Mesenchymal stem cell (in vitro differentiated cells and primary cell): ENCODE measurements at regions not wholly inside any gene's neighbourhood (a gene's known extent, or its start where the extent isn't known, plus 50 kb on each side); places are given as distances from the start of the nearest gene placed in this dataset.

Experiments
- DNase-seq: peaks from one replicate; pipeline ENCODE4 v3.0.0-alpha.2; 2013
- H2AFZ ChIP-seq: one replicate; pipeline ENCODE4 v1.6.1; 2013; ENCODE audit warnings: low read depth, mild to moderate bottlenecking, control low read depth, inconsistent platforms, low read length, moderate library complexity
- H2AK5ac ChIP-seq: 2 replicates; pipeline ENCODE4 v1.6.1; 2013; ENCODE audit warnings: low read length, moderate library complexity, mild to moderate bottlenecking, inconsistent platforms; ENCODE audit not compliant: severe bottlenecking
- H2BK120ac ChIP-seq: one replicate; pipeline ENCODE4 v1.6.1; 2013; ENCODE audit warnings: low read depth, mild to moderate bottlenecking, inconsistent platforms, low read length, moderate library complexity
- H2BK12ac ChIP-seq, 2 experiments: one replicate each; pipeline ENCODE4 v1.6.1; 2013; ENCODE audit warnings: inconsistent platforms in 2 of 2, low read length in 2 of 2, mild to moderate bottlenecking in 2 of 2, moderate library complexity in 2 of 2, control low read depth in 1 of 2
- H2BK15ac ChIP-seq: one replicate; pipeline ENCODE4 v1.6.1; 2013; ENCODE audit warnings: mild to moderate bottlenecking, low read depth, inconsistent platforms; ENCODE audit not compliant: poor library complexity, severe bottlenecking
- H2BK5ac ChIP-seq: 2 replicates; pipeline ENCODE4 v1.6.1; 2013; ENCODE audit warnings: low read depth, mild to moderate bottlenecking, low read length, control low read depth, inconsistent platforms; ENCODE audit not compliant: poor library complexity, severe bottlenecking
- H3K14ac ChIP-seq, 2 experiments: one replicate each; pipeline ENCODE4 v1.6.1; 2013; ENCODE audit warnings: inconsistent platforms in 2 of 2, low read length in 2 of 2, control low read depth in 1 of 2, mild to moderate bottlenecking in 1 of 2, moderate library complexity in 1 of 2
- H3K18ac ChIP-seq, 2 experiments: one replicate each; pipeline ENCODE4 v1.6.1; 2013; ENCODE audit warnings: inconsistent platforms in 2 of 2, low read length in 2 of 2, control low read depth in 1 of 2, low read depth in 1 of 2, mild to moderate bottlenecking in 1 of 2
- H3K23ac ChIP-seq, 2 experiments: one replicate each; pipeline ENCODE4 v1.6.1; 2013; ENCODE audit warnings: inconsistent platforms in 2 of 2, low read length in 2 of 2, mild to moderate bottlenecking in 2 of 2, moderate library complexity in 2 of 2, control low read depth in 1 of 2
- H3K27ac ChIP-seq: 2 replicates; pipeline ENCODE4 v1.5.1; 2013; ENCODE audit warnings: mild to moderate bottlenecking, moderate library complexity, low read length, control low read depth, inconsistent platforms; ENCODE audit not compliant: poor library complexity, severe bottlenecking
- H3K27me3 ChIP-seq, 2 experiments: 2 replicates each; pipeline versions ENCODE4 v1.6.1 to v1.7.0; 2013; ENCODE audit warnings: low read length in 2 of 2, mild to moderate bottlenecking in 2 of 2, moderate library complexity in 2 of 2, control low read depth in 1 of 2, inconsistent platforms in 1 of 2; ENCODE audit not compliant: control insufficient read depth in 1 of 2, insufficient read depth in 1 of 2
- H3K36me3 ChIP-seq, 2 experiments: 2 replicates each; pipeline versions ENCODE4 v1.6.1 to v1.7.0; 2013; ENCODE audit warnings: low read length in 2 of 2, control low read depth in 1 of 2, inconsistent platforms in 1 of 2, low read depth in 1 of 2, mild to moderate bottlenecking in 1 of 2; ENCODE audit not compliant: insufficient read depth in 2 of 2, control insufficient read depth in 1 of 2
- H3K4ac ChIP-seq, 2 experiments: one replicate each; pipeline ENCODE4 v1.6.1; 2013; ENCODE audit warnings: inconsistent platforms in 2 of 2, low read length in 2 of 2, mild to moderate bottlenecking in 2 of 2, moderate library complexity in 2 of 2, control low read depth in 1 of 2, low read depth in 1 of 2
- H3K4me1 ChIP-seq: 2 replicates; pipeline ENCODE4 v1.6.1; 2013; ENCODE audit warnings: low read depth, low read length, control low read depth; ENCODE audit not compliant: control insufficient read depth, insufficient read depth
- H3K4me2 ChIP-seq: 2 replicates; pipeline ENCODE4 v1.6.1; 2013; ENCODE audit warnings: low read length, mild to moderate bottlenecking, inconsistent platforms; ENCODE audit not compliant: poor library complexity, severe bottlenecking
- H3K4me3 ChIP-seq, 2 experiments: 2 replicates each; pipeline versions ENCODE4 v1.5.1 to v1.7.0; 2013; ENCODE audit warnings: low read length in 2 of 2, mild to moderate bottlenecking in 2 of 2, control low read depth in 1 of 2, low read depth in 1 of 2; ENCODE audit not compliant: insufficient read depth in 1 of 2
- H3K79me1 ChIP-seq: replicated peaks from 2 replicates; pipeline ENCODE4 v1.6.1; 2013; ENCODE audit warnings: mild to moderate bottlenecking, control low read depth, low read length, inconsistent platforms; ENCODE audit not compliant: poor library complexity, severe bottlenecking
- H3K9ac ChIP-seq: 2 replicates; pipeline ENCODE4 v1.7.0; 2013; ENCODE audit warnings: mild to moderate bottlenecking, low read length, moderate library complexity
- H3K9me3 ChIP-seq: 2 replicates; pipeline ENCODE4 v1.7.0; 2013; ENCODE audit warnings: mild to moderate bottlenecking, low read length; ENCODE audit not compliant: control insufficient read depth
- H4K8ac ChIP-seq: one replicate; pipeline ENCODE4 v1.6.1; 2013; ENCODE audit warnings: inconsistent platforms, mild to moderate bottlenecking, low read length, moderate library complexity
- H4K91ac ChIP-seq: one replicate; pipeline ENCODE4 v1.6.1; 2013; ENCODE audit warnings: mild to moderate bottlenecking, low read length, inconsistent platforms
- WGBS: methylation state at CpG from one replicate; pipeline ENCODE4 v1.1.7; 2013; ENCODE audit warnings: mixed read lengths; 5-methylcytosine and 5-hydroxymethylcytosine counted together

- Histone ChIP-seq H3K9me3 (peaks cover 21% of the 10 kb centered on the region), H3K4me1 (no peaks in the 10 kb centered on the region), H3K4me3 (no peak overlapping the region), H2BK12ac (no peak overlapping the region), H2BK5ac (no peak overlapping the region), H3K79me1 (no peaks in the 10 kb centered on the region), H3K4me2 (no peak overlapping the region), H2BK15ac (no peak overlapping the region), H3K9ac (no peak overlapping the region), H3K14ac (no peak overlapping the region), H3K4ac (no peak overlapping the region), H3K36me3 (no peaks in the 10 kb centered on the region), H3K27ac (no peak overlapping the region), H3K23ac (no peak overlapping the region), H4K91ac (no peak overlapping the region), H2BK120ac (no peak overlapping the region), H3K27me3 (peaks cover 0 to 2% of the 10 kb centered on the region in 2 experiments), H2AK5ac (no peak overlapping the region), H3K18ac (no peak overlapping the region), H4K8ac (no peak overlapping the region), H2AFZ (no peak overlapping the region)
- DNase-seq: no peak
- WGBS: no CpG with 5 or more reads among the region's 2 CpGs
These were observed 143.7 kb upstream of the NPVF start for GRCh38 chr7:25371972-25372371.

GRCh38 chr7:25375805-25376600, 147.7 kb upstream of the NPVF start:
- no peaks in the 10 kb centered on the region for H3K36me3 ChIP-seq

GRCh38 chr7:25379351-25380300, 151.3 kb upstream of the NPVF start:
- Histone ChIP-seq H3K36me3 (no peaks in the 10 kb centered on the region), H2BK5ac (no peak overlapping the region), H3K27ac (no peak overlapping the region), H2BK120ac (no peak overlapping the region), H2AFZ (no peak overlapping the region), H2BK15ac (no peak overlapping the region), H3K18ac (no peak overlapping the region), H3K27me3 (peaks cover 7 to 8% of the 10 kb centered on the region in 2 experiments), H3K4ac (no peak overlapping the region), H3K23ac (no peak overlapping the region), H3K9me3 (no peaks in the 10 kb centered on the region), H3K14ac (no peak overlapping the region), H3K4me2 (no peak overlapping the region), H3K9ac (no peak overlapping the region), H4K8ac (no peak overlapping the region), H2BK12ac (no peak overlapping the region), H3K79me1 (no peaks in the 10 kb centered on the region), H4K91ac (no peak overlapping the region), H3K4me3 (no peak overlapping the region), H2AK5ac (no peak overlapping the region), H3K4me1 (no peaks in the 10 kb centered on the region)
- DNase-seq: no peak
- 90% methylated on average over 5 of the region's 5 CpGs for WGBS

More at GRCh38 chr7:25375805-25376600, 147.7 kb upstream of the NPVF start:
- no peak overlapping the region for H3K14ac ChIP-seq
- H3K9me3 ChIP-seq: peaks cover 13% of the 10 kb centered on the region
- no peak overlapping the region for H3K27ac ChIP-seq
- no peak overlapping the region for H4K91ac ChIP-seq
- no peaks in the 10 kb centered on the region for H3K4me1 ChIP-seq
- no peak overlapping the region for H3K4me3 ChIP-seq
- H2AFZ ChIP-seq: no peak overlapping the region
- no peak overlapping the region for H3K18ac ChIP-seq
- H2BK120ac ChIP-seq: no peak overlapping the region
- no peak overlapping the region for H2BK15ac ChIP-seq
- no peak overlapping the region for H3K4ac ChIP-seq
- no peak overlapping the region for H2AK5ac ChIP-seq
- H3K27me3 ChIP-seq: no peaks in the 10 kb centered on the region
- no peak overlapping the region for H4K8ac ChIP-seq
- 0% methylated on average over 1 of the region's 3 CpGs for WGBS
- H3K79me1 ChIP-seq: no peaks in the 10 kb centered on the region
- no peak overlapping the region for H3K4me2 ChIP-seq
- no peak overlapping the region for H2BK12ac ChIP-seq
- DNase-seq: no peak
- no peak overlapping the region for H2BK5ac ChIP-seq
- H3K23ac ChIP-seq: no peak overlapping the region
- H3K9ac ChIP-seq: no peak overlapping the region
